ENCODE measurements at regions not wholly inside any gene's neighbourhood (a gene's known extent, or its start where the extent isn't known, plus 50 kb on each side); places are given as distances from the start of the nearest gene placed in this dataset.
A peak's percentile ranks its signal among the peaks of the same experiment; 100 is the strongest.

- DNase-seq: no peak
Measured at GRCh38 chr1:234929369-234929768, 199.3 kb downstream of the TOMM20 start.

- no peak for DNase-seq
Measured at GRCh38 chr1:234928642-234929041, 200.0 kb downstream of the TOMM20 start.

DNA sequence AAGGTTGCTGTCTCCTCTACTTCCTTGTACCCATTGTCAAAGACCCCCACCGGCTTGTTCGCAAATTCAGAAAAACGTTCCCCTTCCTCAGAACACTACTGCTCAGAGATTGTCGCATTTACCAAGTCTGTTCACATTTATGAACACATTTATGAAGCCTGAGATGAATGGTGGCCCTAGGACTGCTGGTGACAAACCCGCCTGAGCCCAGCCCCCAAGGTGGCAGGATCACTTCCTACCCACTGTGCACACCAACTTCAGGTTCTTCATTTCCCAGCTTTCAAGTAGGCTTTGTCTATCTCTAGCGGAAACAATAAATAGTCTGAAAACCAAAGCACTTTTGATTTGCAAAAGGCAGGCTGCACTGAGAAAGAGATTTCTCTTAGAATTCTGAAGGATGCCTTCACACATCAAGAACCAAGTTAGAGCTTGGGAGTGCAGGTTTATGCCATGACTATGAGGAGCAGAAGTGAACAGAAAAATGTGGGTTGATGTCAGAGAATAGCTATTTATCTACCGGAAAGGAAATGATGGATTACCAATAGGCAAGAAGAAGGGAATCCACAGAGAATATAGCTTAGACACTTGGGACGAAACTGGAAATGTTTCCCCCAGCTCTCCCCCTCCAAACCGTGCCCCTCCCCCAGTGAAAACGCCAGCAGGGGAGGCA is 200.5 kb downstream of the TOMM20 start:
- peak; percentile 37 for DNase-seq

DNA sequence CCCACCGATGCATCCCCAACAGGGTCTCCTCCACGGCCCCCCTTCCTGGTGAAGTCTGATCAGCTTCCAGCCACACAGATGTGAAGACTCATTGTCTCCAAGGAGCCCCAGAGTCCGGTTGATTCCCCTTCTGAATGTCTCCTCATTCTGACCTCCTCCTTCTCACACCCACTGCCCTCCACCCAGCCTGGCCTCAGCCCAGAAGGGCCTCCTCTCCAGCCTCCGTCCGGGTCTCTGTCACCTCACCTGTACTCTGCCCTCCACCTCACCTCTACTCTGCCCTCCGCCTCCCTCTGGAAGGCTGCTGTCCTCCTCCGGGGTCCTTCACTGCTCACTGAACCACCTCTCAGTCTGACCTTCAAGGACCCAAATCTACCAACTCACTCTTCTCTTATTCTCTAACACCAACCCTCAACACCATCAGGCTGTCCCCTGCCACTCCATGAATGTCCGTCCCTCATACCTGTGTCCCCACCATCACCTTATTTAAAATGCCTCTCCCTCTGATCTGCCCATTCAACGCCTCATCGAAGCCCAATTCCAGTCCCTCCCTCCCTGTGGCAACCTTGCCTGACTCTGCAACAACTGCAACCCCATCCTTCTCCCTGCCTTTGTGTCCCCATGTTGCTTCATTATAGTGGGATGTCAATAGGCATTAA is 201.2 kb downstream of the TOMM20 start:
- DNase-seq: no peak

DNA sequence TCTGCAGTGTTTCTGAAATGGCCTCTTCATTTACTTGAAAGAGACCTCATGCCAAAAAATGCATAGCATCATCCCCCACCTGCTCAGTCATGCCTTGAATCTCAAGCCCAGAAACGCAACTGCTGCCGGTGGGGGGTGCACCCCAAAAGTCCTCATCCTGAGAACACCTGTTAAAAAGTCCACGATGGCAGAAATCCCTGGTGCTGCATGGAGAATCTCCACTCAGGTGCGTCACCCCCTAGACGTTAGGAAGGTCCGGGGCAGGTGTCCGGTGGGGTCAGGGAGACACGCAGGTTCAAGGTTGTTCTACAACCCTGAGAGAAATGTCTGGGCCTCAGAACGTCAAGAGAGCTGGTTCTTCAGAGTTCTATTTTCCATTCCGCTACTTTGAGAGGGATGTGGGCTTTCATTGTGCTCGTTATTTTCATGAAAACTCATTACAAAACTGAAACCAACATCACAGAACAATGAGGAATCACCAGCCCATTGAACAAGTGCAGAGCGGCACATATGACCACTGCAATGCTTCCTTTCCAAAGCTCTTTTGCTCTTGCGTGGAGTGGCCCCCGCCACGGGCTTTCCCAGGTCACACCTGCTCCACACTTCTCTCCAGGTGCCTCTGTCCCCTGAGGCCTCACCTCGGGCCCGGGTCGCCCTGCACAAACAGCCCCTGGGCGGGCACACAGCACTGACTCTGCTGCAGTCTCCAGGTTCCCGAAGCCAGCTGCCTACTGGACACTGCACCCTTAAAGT is 201.9 kb downstream of the TOMM20 start:
- DNase-seq: no peak

- no peak for DNase-seq
Measured at GRCh38 chr1:234926264-234926558, 202.4 kb downstream of the TOMM20 start.

DNA sequence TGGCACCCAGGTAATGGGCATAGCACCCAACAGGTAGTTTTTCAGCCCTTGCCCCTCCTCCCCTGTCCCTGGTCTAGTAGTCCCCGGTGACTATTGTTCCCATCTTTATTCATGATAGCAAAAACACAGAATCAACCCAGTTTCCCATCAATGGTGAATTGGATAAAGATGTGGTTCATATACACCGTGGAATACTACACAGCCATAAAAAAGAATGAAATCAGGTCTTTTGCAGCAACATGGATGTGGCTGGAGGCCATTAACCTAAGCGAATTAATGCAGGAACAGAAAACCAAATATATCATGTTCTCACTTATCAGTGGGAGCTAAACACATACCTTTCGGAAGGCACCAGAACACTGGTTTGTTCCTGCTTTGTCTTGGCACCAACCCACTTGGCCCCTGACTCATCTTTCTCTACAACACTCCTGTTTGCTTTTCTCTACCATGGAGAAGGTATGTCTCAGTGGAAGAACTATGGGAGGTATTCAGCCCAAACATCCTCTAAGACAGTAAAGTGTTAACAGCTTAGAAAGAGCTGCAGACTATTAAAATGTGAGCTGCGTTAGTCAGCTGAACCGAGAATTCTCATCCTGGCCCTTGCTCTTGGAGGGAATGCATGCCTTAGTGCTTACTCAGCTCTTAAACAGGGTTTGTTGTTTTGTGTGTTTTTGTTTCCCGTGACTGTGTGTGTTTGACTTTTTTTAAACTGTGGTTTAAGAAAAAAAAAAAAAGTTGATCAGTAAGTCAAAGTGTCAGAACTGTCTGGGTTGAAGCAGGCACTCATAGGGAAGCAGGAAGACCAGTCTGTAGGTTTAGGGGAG is 203.0 kb downstream of the TOMM20 start:
- DNase-seq: peak; percentile 98

- DNase-seq: no peak
Measured at GRCh38 chr1:234924450-234925355, 203.9 kb downstream of the TOMM20 start.

GRCh38 chr1:234923626-234924025 is 205.0 kb downstream of the TOMM20 start:
- DNase-seq: no peak

- DNase-seq: no peak
Measured at GRCh38 chr1:234922987-234923386, 205.7 kb downstream of the TOMM20 start.

- DNase-seq: peak; percentile 59
Measured at GRCh38 chr1:234921266-234922062, 207.2 kb downstream of the TOMM20 start.

DNA sequence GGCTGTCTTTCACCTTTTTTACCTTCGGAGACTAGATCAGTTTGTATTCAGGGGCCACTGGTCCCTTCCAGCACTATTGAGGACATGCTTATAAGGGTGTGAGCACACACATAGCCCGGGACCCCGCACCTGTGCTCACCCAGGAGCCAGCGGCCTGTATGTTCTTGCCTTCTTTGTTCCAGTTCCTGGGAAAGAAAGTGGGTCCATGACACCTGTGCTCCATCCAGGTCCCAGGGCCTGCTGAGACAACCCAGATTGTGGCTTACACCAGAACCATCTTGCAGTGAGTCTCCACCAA is 207.8 kb downstream of the TOMM20 start:
- no peak for DNase-seq

DNA sequence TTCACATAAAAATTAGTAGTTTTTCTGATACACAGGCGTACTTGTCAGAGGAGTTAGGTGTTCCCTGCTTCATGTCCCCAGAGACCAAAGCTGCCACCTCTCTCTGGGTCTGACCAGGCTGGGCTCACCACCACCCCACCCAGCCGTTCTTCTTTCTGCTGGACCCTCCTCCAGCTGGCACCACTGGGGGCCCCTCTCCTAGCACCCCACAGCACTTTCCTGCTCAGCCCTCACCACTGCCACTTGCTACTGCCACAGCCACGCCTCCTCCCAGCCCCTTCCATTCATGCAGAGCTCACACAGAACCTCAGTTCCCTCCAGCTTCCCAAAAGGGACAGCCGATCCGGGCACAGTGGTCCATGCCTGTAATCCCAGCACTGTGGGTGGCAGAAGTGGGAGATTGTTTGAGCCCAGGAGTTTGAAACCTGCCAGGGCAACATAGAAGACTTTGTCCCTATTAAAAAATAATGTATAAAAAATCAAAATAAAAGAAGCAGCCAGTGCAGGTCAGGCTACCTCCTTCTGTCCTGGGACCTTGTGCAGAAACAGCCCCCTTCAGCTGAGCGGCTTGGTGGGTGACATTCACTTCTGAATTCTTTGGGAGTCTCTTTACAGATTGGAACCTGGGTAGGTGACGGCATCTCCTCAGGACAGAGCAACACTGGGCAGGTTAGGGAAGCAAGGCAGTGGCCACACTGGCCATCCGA is 208.3 kb downstream of the TOMM20 start:
- DNase-seq: no peak

DNA sequence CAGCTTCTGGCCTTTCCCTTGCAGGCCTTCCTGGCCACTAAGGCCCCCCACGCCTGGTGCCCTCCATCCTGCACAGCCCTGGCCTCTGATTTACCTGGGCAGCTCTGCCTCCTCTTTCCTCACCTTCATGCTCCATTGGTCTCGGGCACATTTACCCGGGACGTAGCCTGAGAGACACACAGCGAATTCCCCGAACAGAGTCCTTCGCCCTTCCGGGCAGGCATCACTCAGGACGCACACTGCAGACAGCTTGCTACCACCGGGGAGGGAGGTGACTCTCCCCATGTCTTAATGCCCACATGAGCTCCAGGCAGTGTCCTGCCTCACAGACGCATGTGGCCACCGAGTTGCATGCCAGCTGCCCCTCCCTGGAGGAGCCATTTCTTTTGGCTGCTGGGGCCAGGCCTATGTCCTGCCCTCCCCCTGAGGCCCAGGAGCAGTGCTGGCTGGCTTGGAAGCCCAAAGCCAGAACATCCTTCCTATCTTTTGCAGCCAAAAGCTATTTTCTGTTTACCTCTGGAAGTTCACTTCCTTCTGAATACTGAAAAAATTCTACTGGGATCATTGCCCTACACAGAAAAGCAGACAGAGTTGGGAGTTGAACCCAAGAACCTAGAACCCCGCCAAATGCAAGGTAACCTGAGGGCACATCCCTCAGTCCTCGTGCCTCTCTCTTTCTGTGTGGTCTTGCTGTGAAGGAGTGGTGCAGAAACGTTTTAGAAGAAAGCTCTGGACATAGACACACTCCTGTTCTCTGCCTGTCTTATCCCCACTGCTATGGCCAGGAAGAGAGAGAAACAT is 209.5 kb downstream of the TOMM20 start:
- no peak for DNase-seq

GRCh38 chr1:234918181-234918841 is 210.3 kb downstream of the TOMM20 start:
- no peak for DNase-seq

DNA sequence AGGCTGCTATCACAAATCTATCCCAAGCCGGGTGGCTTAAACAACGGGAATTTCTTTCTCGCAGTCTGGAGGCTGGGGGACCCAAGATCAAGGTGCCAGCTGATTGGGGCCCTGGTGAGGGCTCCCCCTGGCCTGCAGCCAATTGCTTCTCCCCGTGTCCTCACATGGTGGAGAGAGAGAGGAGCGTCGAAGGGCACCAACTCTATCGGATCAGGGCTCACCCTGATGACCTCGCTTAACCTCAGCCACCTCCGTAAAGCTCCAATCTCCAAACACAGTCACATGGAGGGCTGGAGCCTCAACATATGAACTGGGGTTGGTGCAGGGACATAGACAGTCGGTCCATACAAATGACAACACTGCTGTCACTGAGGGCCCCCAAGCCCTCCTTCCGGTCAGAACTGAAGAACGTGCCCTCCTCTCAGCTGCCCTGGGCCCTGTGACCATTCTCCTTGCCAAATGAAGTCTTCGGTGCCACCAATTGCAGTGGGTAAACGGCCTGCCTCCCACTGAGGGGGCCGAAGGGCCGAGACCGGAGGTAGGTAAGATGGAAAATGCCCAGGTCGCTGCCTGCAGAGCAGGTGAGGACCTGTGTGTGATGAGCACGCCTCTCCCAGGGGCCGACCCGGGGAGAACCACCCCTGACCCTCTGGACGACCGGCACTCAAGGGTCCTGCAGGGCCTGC is 211.0 kb downstream of the TOMM20 start:
- DNase-seq: no peak

GRCh38 chr1:234916840-234917239 is 211.8 kb downstream of the TOMM20 start:
- DNase-seq: no peak

- DNase-seq: no peak
Measured at GRCh38 chr1:234915924-234916675, 212.5 kb downstream of the TOMM20 start.

Data from EL (cell line).